ENCODE measurements at regions not wholly inside any gene's neighbourhood (a gene's known extent, or its start where the extent isn't known, plus 50 kb on each side); places are given as distances from the start of the nearest gene placed in this dataset.

DNA sequence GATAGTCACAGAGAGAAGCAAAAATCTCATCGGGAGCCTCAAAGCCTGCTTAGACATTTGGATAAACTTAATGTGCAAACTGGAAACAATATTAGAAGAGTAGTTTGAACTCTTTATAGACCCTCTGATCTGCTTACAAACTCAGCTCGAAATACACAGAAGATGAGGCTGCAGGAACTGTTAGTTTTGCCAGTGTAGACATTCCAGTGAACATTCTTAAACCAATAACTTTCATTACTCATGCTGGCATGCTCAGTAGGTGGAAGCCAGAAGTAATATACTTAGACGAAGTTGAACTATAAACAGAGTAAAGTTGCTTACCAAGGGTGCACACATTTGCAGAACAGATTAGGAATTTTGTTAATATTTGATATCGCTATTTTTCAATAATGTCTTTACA, 303.5 kb downstream of the ANKRD50 start:
- no peak for DNase-seq

DNA sequence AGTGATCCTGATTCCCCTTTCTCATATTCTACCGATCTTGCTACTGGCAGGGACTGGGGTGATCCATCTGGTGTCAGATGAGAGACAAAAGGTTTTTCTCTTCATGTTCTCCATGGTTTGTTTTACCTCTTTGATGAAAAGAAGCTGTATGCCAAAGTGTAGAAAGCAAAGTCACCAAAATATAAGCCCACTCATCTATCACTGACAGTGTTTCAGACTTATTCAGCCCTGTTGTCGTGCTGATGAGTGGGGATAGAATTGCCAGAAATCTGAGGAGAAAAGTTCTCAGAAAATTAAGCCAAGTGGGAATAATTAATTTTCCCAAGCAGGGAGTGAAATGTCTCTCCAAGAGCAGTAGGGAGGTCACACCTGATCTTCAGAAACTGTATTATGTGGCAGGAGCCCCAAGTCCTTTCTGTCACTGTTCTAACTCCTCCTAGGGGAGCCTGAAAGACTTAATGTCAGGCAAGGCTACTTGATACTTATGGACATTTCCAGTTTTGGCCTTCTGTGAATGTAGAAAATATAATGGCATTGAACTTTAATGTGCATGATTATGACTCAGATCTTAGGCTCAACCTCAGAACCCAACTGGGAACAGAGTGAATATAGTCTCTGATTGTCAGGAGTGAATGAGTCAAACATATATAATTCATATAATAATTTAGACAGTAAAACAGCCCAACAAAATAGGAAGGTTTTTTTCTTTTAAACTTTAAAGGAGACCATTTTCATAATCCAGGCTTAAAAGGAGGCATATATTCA, 298.1 kb downstream of the ANKRD50 start:
- no peak for DNase-seq

DNA sequence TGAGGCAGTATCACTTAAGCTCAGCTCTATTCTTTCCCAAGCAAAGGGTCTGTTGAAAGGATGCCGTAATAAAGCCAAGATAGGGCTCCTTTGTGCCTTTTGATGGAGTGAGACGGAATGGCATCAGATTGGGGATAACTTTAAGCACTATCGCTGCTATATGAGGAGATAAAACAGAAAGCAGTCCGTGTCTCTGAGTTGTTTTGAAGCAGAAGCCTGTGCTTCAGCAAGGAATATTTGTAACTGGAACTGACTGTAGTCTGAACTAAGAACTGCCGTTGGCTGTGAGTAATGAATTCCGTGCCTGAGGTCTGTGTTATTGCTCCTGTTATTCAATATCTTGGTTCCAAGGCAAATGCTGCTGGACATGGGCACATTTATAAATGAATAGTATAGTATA, 297.4 kb downstream of the ANKRD50 start:
- no peak for DNase-seq

DNA sequence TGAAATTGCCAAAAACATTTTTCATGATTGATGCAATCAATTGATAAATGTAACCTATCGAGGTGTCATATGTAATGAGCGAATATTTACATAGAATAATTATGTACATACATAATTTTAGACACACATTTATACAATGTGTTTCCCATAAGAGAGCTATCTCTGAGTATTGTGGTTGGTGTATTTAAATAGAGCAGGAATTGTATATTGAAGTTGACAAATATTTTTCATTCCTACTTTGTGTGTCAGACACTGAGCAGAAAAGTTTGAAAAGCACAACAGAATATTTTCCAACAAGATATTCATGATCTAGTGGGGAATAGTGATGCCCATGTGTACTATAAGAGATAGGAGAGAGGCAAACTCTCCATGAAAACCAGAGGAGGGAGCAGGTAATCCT, 295.2 kb downstream of the ANKRD50 start:
- no peak for DNase-seq

- no peak for DNase-seq
These were observed 292.3 kb downstream of the ANKRD50 start for GRCh38 chr4:124420166-124420695.

GRCh38 chr4:124423160-124423559, 289.4 kb downstream of the ANKRD50 start:
- no peak for DNase-seq

GRCh38 chr4:124426279-124426678, 286.3 kb downstream of the ANKRD50 start:
- DNase-seq, result no peak

GRCh38 chr4:124427095-124427767, 285.3 kb downstream of the ANKRD50 start:
- no peak for DNase-seq

DNA sequence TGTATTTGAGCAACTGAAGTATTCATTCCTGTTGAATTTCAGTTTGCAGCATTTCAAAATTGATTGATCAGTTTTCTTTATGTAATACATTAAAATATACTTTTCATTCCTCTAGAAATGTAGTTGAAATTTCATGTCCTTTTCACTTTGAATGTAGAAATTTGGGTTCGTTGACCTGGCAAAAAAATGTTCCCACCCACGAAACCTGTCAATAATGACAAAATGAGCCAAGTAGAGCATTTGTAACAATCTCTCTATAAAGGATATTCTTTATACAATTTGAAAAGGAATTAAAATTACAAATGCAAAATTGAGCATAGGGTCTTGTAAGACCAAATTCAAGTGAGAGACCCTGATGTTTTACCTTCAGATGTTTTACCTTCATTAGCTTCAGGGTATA, 283.9 kb downstream of the ANKRD50 start:
- no peak for DNase-seq

GRCh38 chr4:124429746-124430250, 282.7 kb downstream of the ANKRD50 start:
- no peak for DNase-seq

- DNase-seq, result no peak
These were observed 280.8 kb downstream of the ANKRD50 start for GRCh38 chr4:124431653-124432192.

DNA sequence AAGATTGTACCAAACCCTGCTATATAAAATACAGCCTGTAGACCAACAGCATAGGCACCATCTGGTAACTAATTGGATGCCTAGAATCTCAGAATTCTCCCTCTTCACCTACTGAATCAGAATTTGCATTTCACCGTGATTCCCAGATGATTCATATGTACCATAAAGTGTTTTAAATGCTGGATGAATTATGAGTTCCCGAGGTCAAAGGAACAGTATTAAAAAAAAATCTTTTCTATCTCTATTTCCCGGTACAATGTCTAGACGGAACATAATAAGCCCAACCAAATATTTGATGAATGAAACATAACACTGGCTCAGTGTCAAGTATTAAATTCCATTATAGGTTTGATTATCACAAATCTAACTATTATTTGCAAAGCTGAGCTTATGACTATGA, 280.0 kb downstream of the ANKRD50 start:
- DNase-seq, result no peak

- no peak for DNase-seq
These were observed 279.5 kb downstream of the ANKRD50 start for GRCh38 chr4:124433044-124433443.

GRCh38 chr4:124433500-124433899, 279.0 kb downstream of the ANKRD50 start:
- no peak for DNase-seq

DNA sequence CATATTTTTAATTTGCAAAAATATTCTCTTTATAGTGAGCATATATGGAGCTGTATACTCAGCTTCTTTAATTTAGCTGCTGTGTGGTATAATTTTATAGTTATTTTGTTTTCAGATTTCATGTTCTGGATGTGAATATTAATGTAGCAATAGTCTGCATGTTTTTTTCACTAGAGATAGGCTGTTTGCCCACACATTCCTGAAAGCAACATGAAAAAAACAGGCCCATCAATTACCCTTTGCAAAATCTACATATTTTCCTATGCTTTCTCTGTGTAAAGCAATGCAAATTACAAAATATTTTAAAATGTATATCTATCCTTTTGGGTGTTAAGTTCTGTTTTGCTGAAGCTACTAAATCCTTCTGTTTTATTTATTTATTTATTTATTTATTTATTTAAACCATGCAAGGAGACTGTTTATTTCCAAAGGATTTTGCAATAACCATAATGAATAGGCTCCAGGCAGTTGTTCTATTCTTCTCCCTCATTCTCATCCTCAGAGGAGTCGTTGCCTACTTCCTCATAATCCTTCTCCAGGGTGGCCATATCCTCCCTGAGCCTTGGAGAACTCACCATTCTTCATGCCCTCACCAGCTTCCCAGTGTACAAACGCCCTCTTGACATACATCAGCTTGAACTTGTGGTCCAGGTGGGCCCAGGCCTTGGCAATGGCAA, 277.1 kb downstream of the ANKRD50 start:
- no peak for DNase-seq

GRCh38 chr4:124437853-124438495, 274.6 kb downstream of the ANKRD50 start:
- DNase-seq, result no peak

- no peak for DNase-seq
These were observed 267.5 kb downstream of the ANKRD50 start for GRCh38 chr4:124445071-124445470.

- DNase-seq, result no peak
These were observed 262.7 kb downstream of the ANKRD50 start for GRCh38 chr4:124449881-124450280.

GRCh38 chr4:124450851-124451250, 261.7 kb downstream of the ANKRD50 start:
- no peak for DNase-seq

GRCh38 chr4:124454772-124455270, 257.7 kb downstream of the ANKRD50 start:
- no peak for DNase-seq

DNA sequence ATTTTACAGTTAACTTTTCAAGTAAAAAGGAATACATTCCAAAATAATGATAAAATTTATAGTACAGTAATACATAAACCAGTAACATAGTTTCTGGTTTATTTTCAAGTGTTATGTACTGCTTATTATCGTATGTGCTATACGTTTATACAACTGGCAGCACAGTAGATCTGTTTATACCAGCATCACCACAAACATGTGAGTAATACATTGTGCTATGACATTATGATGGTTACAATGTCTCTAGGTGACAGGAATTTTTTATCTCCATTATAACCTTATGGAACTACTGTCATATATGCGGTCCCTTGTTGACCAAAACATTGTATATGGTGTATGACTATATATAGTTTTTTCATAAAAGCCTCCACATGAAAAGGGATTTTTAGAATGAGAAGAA, 256.9 kb downstream of the ANKRD50 start:
- DNase-seq, result no peak

- no peak for DNase-seq
These were observed 253.2 kb downstream of the ANKRD50 start for GRCh38 chr4:124459196-124459940.

All from NCI-H345 (cell line).